ENCODE measurements at regions not wholly inside any gene's neighbourhood (a gene's known extent, or its start where the extent isn't known, plus 50 kb on each side); places are given as distances from the start of the nearest gene placed in this dataset.

GRCh38 chr1:47709019-47709871 is 271.4 kb downstream of the FOXD2 start:
- no peak for DNase-seq

DNA sequence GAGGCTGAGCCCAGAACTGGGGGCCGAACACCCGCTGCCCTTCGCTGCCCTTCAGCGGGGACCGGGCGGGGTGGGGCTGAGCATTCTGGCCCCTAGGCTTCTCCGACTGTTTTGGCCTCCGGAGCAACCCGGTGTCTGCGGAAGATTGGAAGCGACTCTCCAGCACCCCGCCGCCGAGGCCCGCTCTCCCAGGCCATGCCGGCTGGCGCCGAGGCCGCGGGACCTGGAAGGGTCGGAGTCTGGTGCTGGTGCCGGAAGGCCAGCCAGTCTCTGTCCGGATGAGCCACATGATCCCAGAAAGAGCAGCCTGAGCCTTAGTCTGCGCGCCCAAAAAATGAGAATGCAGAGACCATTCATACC is 272.0 kb downstream of the FOXD2 start:
- no peak for DNase-seq

- peak; percentile 59 for DNase-seq
Measured at GRCh38 chr1:47710329-47711071, 272.7 kb downstream of the FOXD2 start.
